HepG2 (cell line): ENCODE measurements at regions not wholly inside any gene's neighbourhood (a gene's known extent, or its start where the extent isn't known, plus 50 kb on each side); places are given as distances from the start of the nearest gene placed in this dataset.

Experiments used
- ARNTL ChIP-seq: sonication (generic); formaldehyde crosslinking; IDR thresholded peaks from 2 replicates; pipeline ENCODE4 v1.4.0; 2020; ENCODE audit warnings: mild to moderate bottlenecking, missing genetic modification reagents
- BCLAF1 ChIP-seq: fragments of 450-650 bp; IDR thresholded peaks from 2 replicates; pipeline ENCODE4 v1.6.1; 2017; ENCODE audit warnings: mild to moderate bottlenecking
- CBX2 ChIP-seq, 2 experiments: fragments of 200-600 bp in 1 of 2; sonication (generic); formaldehyde crosslinking in 1 of 2; IDR thresholded peaks; 2 replicates each; pipeline versions ENCODE4 v1.7.0 to v1.8.1; 2018 to 2022; ENCODE audit warnings: low read depth in 2 of 2, low read length in 1 of 2, mild to moderate bottlenecking in 1 of 2, missing genetic modification reagents in 1 of 2
- CERS6 ChIP-seq: sonication (generic); formaldehyde crosslinking; IDR thresholded peaks from 2 replicates; pipeline ENCODE4 v1.5.0; 2020; ENCODE audit warnings: missing genetic modification reagents
- ETV5 ChIP-seq: IDR thresholded peaks from 2 replicates; pipeline ENCODE4 v1.6.1; 2018; ENCODE audit warnings: missing biosample characterization, missing genetic modification reagents, inconsistent platforms, borderline replicate concordance
- EZH2 ChIP-seq: conservative IDR thresholded peaks from 2 replicates; pipeline ENCODE4 v1.6.1; 2012; ENCODE audit warnings: mild to moderate bottlenecking, low read depth, low read length, moderate library complexity
- FOXA3 ChIP-seq: IDR thresholded peaks from 2 replicates; pipeline ENCODE4 v1.6.1; 2016; ENCODE audit warnings: missing genetic modification reagents, missing compliant biosample characterization
- HBP1 ChIP-seq: IDR thresholded peaks from 2 replicates; pipeline ENCODE4 v1.6.1; 2016; ENCODE audit warnings: low read depth, control low read depth
- HOXA9 ChIP-seq: sonication (generic); formaldehyde crosslinking; IDR thresholded peaks from 2 replicates; pipeline ENCODE4 v1.8.1; 2022; ENCODE audit warnings: missing genetic modification reagents, mild to moderate bottlenecking, moderate library complexity, borderline replicate concordance
- LCORL ChIP-seq, 2 experiments: fragments of 450-650 bp in 1 of 2; sonication (generic) in 1 of 2; formaldehyde crosslinking in 1 of 2; IDR thresholded peaks; 2 replicates each; pipeline versions ENCODE4 v1.5.0 to v1.6.1; 2017 to 2020; ENCODE audit warnings: antibody characterized with exemption in 1 of 2, missing genetic modification reagents in 1 of 2
- MEIS2 ChIP-seq: sonication (generic); formaldehyde crosslinking; IDR thresholded peaks from 2 replicates; pipeline ENCODE4 v1.9.0; 2021; ENCODE audit warnings: mild to moderate bottlenecking, missing genetic modification reagents
- MXD4 ChIP-seq: IDR thresholded peaks from 2 replicates; pipeline ENCODE4 v1.6.1; 2016; ENCODE audit warnings: mild to moderate bottlenecking, missing biosample characterization, missing genetic modification reagents
- NPAS2 ChIP-seq: sonication (generic); formaldehyde crosslinking; IDR thresholded peaks from 2 replicates; pipeline ENCODE4 v1.8.0; 2022; ENCODE audit warnings: mild to moderate bottlenecking, missing genetic modification reagents, borderline replicate concordance
- PCBP1 ChIP-seq: fragments of 200-400 bp; formaldehyde crosslinking; IDR thresholded peaks from 2 replicates; pipeline ENCODE4 v1.6.1; 2017; ENCODE audit warnings: mild to moderate bottlenecking, low read depth, low read length, borderline replicate concordance
- ZNF280B ChIP-seq: sonication (generic); formaldehyde crosslinking; IDR thresholded peaks from 2 replicates; pipeline ENCODE4 v1.5.0; 2020; ENCODE audit warnings: missing genetic modification reagents, mild to moderate bottlenecking, borderline replicate concordance
- ZNF430 ChIP-seq: sonication (generic); formaldehyde crosslinking; IDR thresholded peaks from 2 replicates; pipeline ENCODE4 v1.9.0; 2021; ENCODE audit warnings: mild to moderate bottlenecking, missing genetic modification reagents
- ZNF549 ChIP-seq: sonication (generic); formaldehyde crosslinking; IDR thresholded peaks from 2 replicates; pipeline ENCODE4 v1.5.0; 2020; ENCODE audit warnings: missing genetic modification reagents
- ZNF563 ChIP-seq: sonication (generic); formaldehyde crosslinking; IDR thresholded peaks from 2 replicates; pipeline ENCODE4 v1.8.0; 2022; ENCODE audit warnings: mild to moderate bottlenecking, moderate library complexity, missing genetic modification reagents
- ZNF605 ChIP-seq: sonication (generic); formaldehyde crosslinking; IDR thresholded peaks from 2 replicates; pipeline ENCODE4 v1.8.0; 2022; ENCODE audit warnings: mild to moderate bottlenecking, missing genetic modification reagents
- ZNF782 ChIP-seq: sonication (generic); formaldehyde crosslinking; IDR thresholded peaks from 2 replicates; pipeline ENCODE4 v1.4.0; 2020; ENCODE audit warnings: missing genetic modification reagents, mild to moderate bottlenecking, borderline replicate concordance
- ZNF883 ChIP-seq: sonication (generic); formaldehyde crosslinking; IDR thresholded peaks from 2 replicates; pipeline ENCODE4 v1.5.1; 2020; ENCODE audit warnings: mild to moderate bottlenecking, missing genetic modification reagents; ENCODE audit errors: not compliant biosample characterization

- TF ChIP-seq ETV5 (CRISPR knock-in tag) (peak; percentile 39; the same call in 1 of the 2 replicates), HBP1 (CRISPR knock-in tag) (peak; percentile 82; the same call in 1 of the 2 replicates), PCBP1 (peak; percentile 73; the same call in 1 of the 2 replicates), ZNF782 (CRISPR knock-in tag) (peak; percentile 88; the same call in 1 of the 2 replicates), ZNF605 (CRISPR knock-in tag) (peak; percentile 53; the same call in 1 of the 2 replicates), FOXA3 (CRISPR knock-in tag) (peak; percentile 62; the same call in 1 of the 2 replicates), CERS6 (CRISPR knock-in tag) (no peak), CBX2 (IDR thresholded peaks at IDR 0.05; ENCODE audit: low read depth, low read length) (no peak), CBX2 (CRISPR knock-in tag; IDR thresholded peaks at IDR 0.05; ENCODE audit: low read depth) (no peak), ZNF280B (CRISPR knock-in tag) (no peak; the same call in 1 of the 2 replicates), EZH2 (no peak), LCORL (IDR thresholded peaks at IDR 0.05) (no peak), LCORL (CRISPR knock-in tag; IDR thresholded peaks at IDR 0.05) (peak; percentile 66), MEIS2 (CRISPR knock-in tag) (no peak), ZNF430 (peak; percentile 95; the same call in 1 of the 2 replicates), MXD4 (peak; percentile 59), ARNTL (CRISPR knock-in tag) (peak; percentile 62; the same call in 1 of the 2 replicates), ZNF549 (CRISPR knock-in tag) (no peak), HOXA9 (CRISPR knock-in tag) (no peak; the same call in 1 of the 2 replicates), ZNF563 (CRISPR knock-in tag) (peak; percentile 94), NPAS2 (CRISPR knock-in tag) (no peak), BCLAF1 (no peak), ZNF883 (peak; percentile 74)
Observed at GRCh38 chr1:121519042-121519755, 334.4 kb downstream of the SRGAP2C start (continued).
